KMS-11 (cell line): ENCODE measurements at regions not wholly inside any gene's neighbourhood (a gene's known extent, or its start where the extent isn't known, plus 50 kb on each side); places are given as distances from the start of the nearest gene placed in this dataset.
"Not testable (repeated sequence)": the region's sequence is repeated elsewhere in the genome, so short reads cannot be mapped to it uniquely, and the experiment has no call there.

Experiments used
- H2AFZ ChIP-seq: fragments of 200-600 bp; sonication (generic); 2 replicates; pipeline ENCODE4 v1.6.1; 2016; ENCODE audit warnings: antibody characterized with exemption, mixed run types, low read depth
- H3K27ac ChIP-seq: fragments of 200-600 bp; sonication (generic); 2 replicates; pipeline ENCODE4 v1.6.1; 2016; ENCODE audit warnings: mild to moderate bottlenecking, mixed run types
- H3K27me3 ChIP-seq: fragments of 200-600 bp; sonication (generic); 2 replicates; pipeline ENCODE4 v1.6.1; 2017; ENCODE audit warnings: mild to moderate bottlenecking, low read depth, mixed run types, moderate library complexity; ENCODE audit not compliant: insufficient read depth
- H3K36me3 ChIP-seq: fragments of 200-600 bp; sonication (generic); 2 replicates; pipeline ENCODE4 v1.6.1; 2017; ENCODE audit warnings: mild to moderate bottlenecking, mixed run types; ENCODE audit not compliant: insufficient read depth
- H3K4me1 ChIP-seq: fragments of 200-600 bp; sonication (generic); 2 replicates; pipeline ENCODE4 v1.6.1; 2016; ENCODE audit warnings: mild to moderate bottlenecking, low read depth, mixed run types; ENCODE audit not compliant: poor library complexity, severe bottlenecking
- H3K4me2 ChIP-seq: fragments of 200-600 bp; sonication (generic); 2 replicates; pipeline ENCODE4 v1.7.0; 2016; ENCODE audit warnings: mild to moderate bottlenecking, mixed run types
- H3K4me3 ChIP-seq: fragments of 200-600 bp; sonication (generic); IDR thresholded peaks from 2 replicates; pipeline ENCODE4 v1.6.1; 2017; ENCODE audit warnings: low read depth, low read length, mixed read lengths; ENCODE audit not compliant: insufficient read depth
- H3K79me2 ChIP-seq: fragments of 200-600 bp; sonication (generic); 2 replicates; pipeline ENCODE4 v1.6.1; 2016; ENCODE audit warnings: low read depth, mixed run types; ENCODE audit not compliant: insufficient read depth
- H3K9ac ChIP-seq: fragments of 200-600 bp; sonication (generic); 2 replicates; pipeline ENCODE4 v1.6.1; 2016; ENCODE audit warnings: mild to moderate bottlenecking, mixed run types
- H4K20me1 ChIP-seq: fragments of 200-600 bp; sonication (generic); 2 replicates; pipeline ENCODE4 v1.6.1; 2016; ENCODE audit warnings: mild to moderate bottlenecking, mixed run types; ENCODE audit not compliant: insufficient read depth
- TF ChIP-seq, protein P1 (sequence below): fragments of 200-600 bp; sonication (generic); conservative IDR thresholded peaks from 2 replicates; pipeline ENCODE4 v1.6.1; 2017; ENCODE audit warnings: low read depth, mild to moderate bottlenecking, antibody characterized with exemption, low read length, moderate library complexity, mixed read lengths

DNA sequence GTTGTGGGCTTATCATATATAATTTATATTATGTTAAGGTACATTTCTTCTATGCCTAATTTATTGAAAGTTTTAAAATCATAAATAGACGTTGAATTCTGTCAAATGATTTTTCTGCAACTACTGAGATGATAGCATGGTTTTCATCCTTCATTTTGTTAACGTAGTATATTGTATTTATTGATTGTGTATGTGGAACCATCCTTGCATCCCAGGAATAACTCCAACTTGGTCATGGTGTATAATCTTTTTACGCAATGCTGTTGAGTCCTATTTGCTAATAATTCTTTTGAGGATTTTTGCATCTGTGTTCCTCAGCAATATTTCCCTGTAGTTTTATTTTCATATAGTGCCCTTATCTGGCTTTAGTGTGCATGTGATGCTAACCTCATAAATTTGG lies 152.7 kb downstream of the ADCYAP1 start:
- Histone ChIP-seq H3K4me1 (no peaks in the 10 kb centered on the region), H3K4me3 (no peak overlapping the region), H3K79me2 (no peaks in the 10 kb centered on the region), H4K20me1 (no peaks in the 10 kb centered on the region), H3K27ac (no peak overlapping the region), H3K4me2 (no peak overlapping the region), H3K27me3 (no peaks in the 10 kb centered on the region), H2AFZ (no peak overlapping the region), H3K36me3 (no peaks in the 10 kb centered on the region), H3K9ac (no peak overlapping the region)
- TF ChIP-seq, protein P1, sequence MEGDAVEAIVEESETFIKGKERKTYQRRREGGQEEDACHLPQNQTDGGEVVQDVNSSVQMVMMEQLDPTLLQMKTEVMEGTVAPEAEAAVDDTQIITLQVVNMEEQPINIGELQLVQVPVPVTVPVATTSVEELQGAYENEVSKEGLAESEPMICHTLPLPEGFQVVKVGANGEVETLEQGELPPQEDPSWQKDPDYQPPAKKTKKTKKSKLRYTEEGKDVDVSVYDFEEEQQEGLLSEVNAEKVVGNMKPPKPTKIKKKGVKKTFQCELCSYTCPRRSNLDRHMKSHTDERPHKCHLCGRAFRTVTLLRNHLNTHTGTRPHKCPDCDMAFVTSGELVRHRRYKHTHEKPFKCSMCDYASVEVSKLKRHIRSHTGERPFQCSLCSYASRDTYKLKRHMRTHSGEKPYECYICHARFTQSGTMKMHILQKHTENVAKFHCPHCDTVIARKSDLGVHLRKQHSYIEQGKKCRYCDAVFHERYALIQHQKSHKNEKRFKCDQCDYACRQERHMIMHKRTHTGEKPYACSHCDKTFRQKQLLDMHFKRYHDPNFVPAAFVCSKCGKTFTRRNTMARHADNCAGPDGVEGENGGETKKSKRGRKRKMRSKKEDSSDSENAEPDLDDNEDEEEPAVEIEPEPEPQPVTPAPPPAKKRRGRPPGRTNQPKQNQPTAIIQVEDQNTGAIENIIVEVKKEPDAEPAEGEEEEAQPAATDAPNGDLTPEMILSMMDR, result no peak

DNA sequence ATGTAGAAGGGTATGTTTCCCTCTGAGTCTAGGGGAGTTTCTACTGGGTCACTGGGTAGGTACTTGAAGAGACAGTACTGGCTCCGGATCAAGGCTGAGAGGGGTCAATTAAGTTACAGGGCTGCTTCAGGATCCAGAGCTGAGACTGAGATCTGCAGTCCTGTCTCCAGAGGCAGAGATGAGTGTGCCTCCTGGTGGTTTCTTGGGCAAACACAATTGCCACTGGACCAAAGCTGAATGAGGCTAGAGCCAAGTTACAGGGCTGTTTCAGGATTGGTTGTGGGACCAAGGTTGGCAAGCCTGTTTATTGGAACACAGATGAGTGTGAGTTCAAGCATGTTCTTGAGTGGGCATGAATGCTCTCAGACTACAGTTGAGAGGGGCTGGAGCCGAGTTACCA lies 157.9 kb downstream of the ADCYAP1 start:
- no peaks in the 10 kb centered on the region for H3K79me2 ChIP-seq
- no peak overlapping the region for H2AFZ ChIP-seq
- no peak overlapping the region for H3K4me2 ChIP-seq
- no peaks in the 10 kb centered on the region for H3K4me1 ChIP-seq
- no peaks in the 10 kb centered on the region for H3K36me3 ChIP-seq
- no peak overlapping the region for H3K27ac ChIP-seq
- H4K20me1 ChIP-seq, result no peaks in the 10 kb centered on the region
- TF ChIP-seq, protein P1, result no peak
- no peak overlapping the region for H3K9ac ChIP-seq
- H3K4me3 ChIP-seq, result no peak overlapping the region
- no peaks in the 10 kb centered on the region for H3K27me3 ChIP-seq

DNA sequence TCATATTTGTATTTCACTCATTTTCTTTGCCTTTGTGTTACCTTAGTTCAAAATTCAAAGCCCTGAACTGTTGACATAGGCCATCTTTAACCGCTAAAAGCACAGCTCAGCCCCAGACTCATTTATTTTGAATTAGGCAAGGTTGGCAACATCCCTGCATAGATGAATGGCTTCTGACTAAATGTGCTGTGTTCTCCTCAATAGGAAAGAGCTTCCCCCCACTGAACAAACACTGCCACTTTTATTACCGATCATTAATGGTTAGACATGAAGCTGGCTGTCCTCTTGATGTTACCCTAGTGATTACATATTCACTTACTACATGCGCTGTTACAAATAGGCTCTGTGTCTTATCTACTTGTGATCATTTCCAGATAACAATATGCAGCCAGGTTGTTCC lies 170.7 kb downstream of the ADCYAP1 start:
- H3K4me3 ChIP-seq, result no peak overlapping the region
- H3K4me1 ChIP-seq, result no peaks in the 10 kb centered on the region
- H3K4me2 ChIP-seq, result no peak overlapping the region
- TF ChIP-seq, protein P1, result no peak
- H3K79me2 ChIP-seq, result no peaks in the 10 kb centered on the region
- no peaks in the 10 kb centered on the region for H3K36me3 ChIP-seq
- H3K9ac ChIP-seq, result no peak overlapping the region
- no peak overlapping the region for H2AFZ ChIP-seq
- H3K27ac ChIP-seq, result no peak overlapping the region
- no peaks in the 10 kb centered on the region for H3K27me3 ChIP-seq
- H4K20me1 ChIP-seq, result no peaks in the 10 kb centered on the region

DNA sequence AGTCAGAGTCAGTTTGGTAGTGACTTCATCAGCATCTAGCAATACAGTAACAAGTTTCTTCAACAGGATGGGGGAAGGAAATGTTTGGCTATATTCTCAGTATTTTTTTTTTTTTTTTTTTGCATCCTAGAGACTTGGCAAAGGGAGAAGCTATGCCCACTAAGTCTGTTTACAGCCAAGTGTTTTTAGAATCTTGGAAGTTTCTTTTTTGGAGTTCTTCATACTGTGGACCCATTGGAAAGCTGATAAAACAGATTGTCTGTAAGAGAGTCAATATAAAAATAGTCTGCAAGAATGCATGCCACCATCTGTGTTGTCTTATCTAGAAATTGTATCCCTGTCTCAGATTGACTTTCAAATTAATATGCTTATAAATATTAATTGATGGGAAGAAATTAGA lies 171.2 kb downstream of the ADCYAP1 start:
- H3K27me3 ChIP-seq, result no peaks in the 10 kb centered on the region
- H3K36me3 ChIP-seq, result no peaks in the 10 kb centered on the region
- H3K9ac ChIP-seq, result no peak overlapping the region
- TF ChIP-seq, protein P1, result no peak
- H3K27ac ChIP-seq, result no peak overlapping the region
- no peak overlapping the region for H2AFZ ChIP-seq
- H3K79me2 ChIP-seq, result no peaks in the 10 kb centered on the region
- no peaks in the 10 kb centered on the region for H4K20me1 ChIP-seq
- H3K4me3 ChIP-seq, result no peak overlapping the region
- no peak overlapping the region for H3K4me2 ChIP-seq
- H3K4me1 ChIP-seq, result no peaks in the 10 kb centered on the region

DNA sequence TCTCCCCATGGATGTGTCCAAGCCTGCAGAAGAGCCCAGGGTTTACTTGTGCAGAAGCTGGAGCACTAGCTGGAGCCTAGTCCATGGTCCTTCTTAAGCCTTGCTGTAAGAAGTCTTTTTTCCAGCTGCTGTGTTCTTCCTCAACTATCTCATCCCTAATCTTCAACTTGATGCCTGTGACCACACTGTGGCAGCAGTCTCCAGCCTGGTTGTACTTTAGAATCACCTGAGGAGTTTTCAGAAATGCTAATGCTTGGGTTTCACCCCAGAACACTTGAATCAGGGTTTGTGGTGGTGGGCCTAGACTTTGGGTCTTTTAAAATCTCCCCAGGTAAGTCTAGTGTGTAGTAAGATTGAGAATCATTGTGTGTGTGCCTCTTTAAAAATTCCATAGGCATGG lies 173.6 kb downstream of the ADCYAP1 start:
- Histone ChIP-seq H3K79me2 (no peaks in the 10 kb centered on the region), H3K36me3 (no peaks in the 10 kb centered on the region), H3K9ac (no peak overlapping the region), H4K20me1 (no peaks in the 10 kb centered on the region), H3K4me1 (no peaks in the 10 kb centered on the region), H3K4me2 (no peak overlapping the region), H2AFZ (no peak overlapping the region), H3K27ac (no peak overlapping the region), H3K4me3 (no peak overlapping the region), H3K27me3 (no peaks in the 10 kb centered on the region)
- TF ChIP-seq, protein P1, result no peak

DNA sequence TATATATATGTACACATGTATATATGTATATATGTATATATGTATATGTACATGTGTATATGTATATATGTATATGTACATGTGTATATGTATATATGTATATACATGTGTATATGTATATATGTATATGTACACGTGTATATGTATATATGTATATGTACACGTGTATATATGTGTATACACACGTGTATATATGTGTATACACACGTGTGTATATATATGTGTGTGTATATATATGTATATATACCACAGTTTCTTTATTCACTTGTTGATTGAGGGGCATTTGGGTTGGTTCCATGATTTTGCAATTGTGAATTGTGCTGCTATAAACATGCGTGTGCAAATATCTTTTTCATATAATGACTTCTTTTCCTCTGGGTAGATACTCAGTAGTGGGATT lies 179.0 kb downstream of the ADCYAP1 start:
- H3K79me2 ChIP-seq, H2AFZ ChIP-seq, H4K20me1 ChIP-seq, H3K4me3 ChIP-seq, H3K4me2 ChIP-seq, H3K27ac ChIP-seq, H3K27me3 ChIP-seq, H3K9ac ChIP-seq, H3K36me3 ChIP-seq, H3K4me1 ChIP-seq: not testable (repeated sequence)
